Fibroblast of lung (primary cell): ENCODE measurements at regions not wholly inside any gene's neighbourhood (a gene's known extent, or its start where the extent isn't known, plus 50 kb on each side); places are given as distances from the start of the nearest gene placed in this dataset.

Experiments used
- DNase-seq, 2 donors: peaks; one replicate each; pipeline versions ENCODE4 v3.0.0 to v3.0.0-alpha.2; 2010; ENCODE audit warnings: low read depth in 2 of 2
- H2AFZ ChIP-seq: 2 replicates; pipeline ENCODE4 v1.5.1; 2012; ENCODE audit warnings: low read length, control low read depth, inconsistent platforms
- H3K27ac ChIP-seq: 2 replicates; pipeline ENCODE4 v1.5.1; 2011; ENCODE audit warnings: low read length, control low read depth; ENCODE audit not compliant: insufficient read depth
- H3K27me3 ChIP-seq: 2 replicates; pipeline ENCODE4 v1.5.1; 2011; ENCODE audit warnings: mild to moderate bottlenecking, low read length; ENCODE audit not compliant: control insufficient read depth, insufficient read depth
- H3K36me3 ChIP-seq: 2 replicates; pipeline ENCODE4 v1.5.1; 2011; ENCODE audit warnings: low read length; ENCODE audit not compliant: control insufficient read depth, insufficient read depth
- H3K4me1 ChIP-seq: 2 replicates; pipeline ENCODE4 v1.5.1; 2011; ENCODE audit warnings: low read length; ENCODE audit not compliant: control insufficient read depth, insufficient read depth; ENCODE audit errors: extremely low read depth
- H3K4me2 ChIP-seq: 2 replicates; pipeline ENCODE4 v1.5.1; 2011; ENCODE audit warnings: low read length, control low read depth; ENCODE audit not compliant: insufficient read depth; ENCODE audit errors: extremely low read depth
- H3K4me3 ChIP-seq, 4 experiments: fragments of 200-600 bp in 1 of 4; sonication (generic) in 1 of 4; replicated peaks in 1 of 4; 2 replicates each; pipeline ENCODE4 v1.5.1; 2011 to 2016; ENCODE audit warnings: low read length in 4 of 4, low read depth in 3 of 4, mild to moderate bottlenecking in 3 of 4, control low read depth in 2 of 4, inconsistent platforms in 1 of 4, mixed read lengths in 1 of 4; ENCODE audit not compliant: insufficient read depth in 1 of 4; ENCODE audit errors: control extremely low read depth in 1 of 4
- H3K79me2 ChIP-seq: 2 replicates; pipeline ENCODE4 v1.5.1; 2012; ENCODE audit warnings: mild to moderate bottlenecking, low read length, inconsistent platforms; ENCODE audit not compliant: control insufficient read depth, insufficient read depth
- H3K9ac ChIP-seq: 2 replicates; pipeline ENCODE4 v1.5.1; 2011; ENCODE audit warnings: mild to moderate bottlenecking, low read length, control low read depth; ENCODE audit not compliant: insufficient read depth
- H3K9me3 ChIP-seq: 2 replicates; pipeline ENCODE4 v1.5.1; 2012; ENCODE audit warnings: low read depth, low read length; ENCODE audit not compliant: control insufficient read depth, insufficient read depth
- H4K20me1 ChIP-seq: 2 replicates; pipeline ENCODE4 v1.5.1; 2011; ENCODE audit warnings: low read length; ENCODE audit not compliant: control insufficient read depth, insufficient read depth; ENCODE audit errors: extremely low read depth
- CTCF ChIP-seq, 2 donors: IDR thresholded peaks in 1 of 2; conservative IDR thresholded peaks in 1 of 2; 1 replicate in 1 of 2; 2 replicates in 1 of 2; pipeline ENCODE4 v1.5.1; 2011 to 2012; ENCODE audit warnings: low read length in 2 of 2, control low read depth in 1 of 2, inconsistent platforms in 1 of 2, low read depth in 1 of 2, mild to moderate bottlenecking in 1 of 2
- EZH2 ChIP-seq: IDR thresholded peaks from 2 replicates; pipeline ENCODE4 v1.5.1; 2012; ENCODE audit warnings: low read length, control low read depth, mild to moderate bottlenecking; ENCODE audit errors: missing control alignments

- H2AFZ ChIP-seq, result no peak overlapping the region
- no peaks in the 10 kb centered on the region for H3K9me3 ChIP-seq
- no peaks in the 10 kb centered on the region for H4K20me1 ChIP-seq
- H3K4me3 ChIP-seq, result no peak overlapping the region
- H3K36me3 ChIP-seq, result no peaks in the 10 kb centered on the region
- H3K4me2 ChIP-seq, result no peak overlapping the region
- H3K4me1 ChIP-seq, result no peaks in the 10 kb centered on the region
- H3K27ac ChIP-seq, result no peak overlapping the region
- no peak for DNase-seq
- no peak overlapping the region for H3K9ac ChIP-seq
- H3K79me2 ChIP-seq, result no peaks in the 10 kb centered on the region
- H3K27me3 ChIP-seq, result no peaks in the 10 kb centered on the region
- TF ChIP-seq EZH2, result no peak
- no peak for TF ChIP-seq CTCF (conservative IDR thresholded peaks at IDR 0.05 in 1 of 2, IDR thresholded peaks at IDR 0.05 in 1 of 2; ENCODE audit: low read depth in 1 of 2, low read length in 2 of 2)
Observed at GRCh38 chr7:98687111-98687751, 70.1 kb downstream of the NPTX2 start.

GRCh38 chr7:98691619-98692018 is 74.5 kb downstream of the NPTX2 start:
- Histone ChIP-seq H3K4me3 (no peak overlapping the region), H4K20me1 (no peaks in the 10 kb centered on the region), H3K9me3 (no peaks in the 10 kb centered on the region), H3K36me3 (no peaks in the 10 kb centered on the region), H3K79me2 (no peaks in the 10 kb centered on the region), H3K27ac (no peak overlapping the region), H3K4me1 (no peaks in the 10 kb centered on the region), H3K4me2 (no peak overlapping the region), H3K27me3 (no peaks in the 10 kb centered on the region), H2AFZ (no peak overlapping the region), H3K9ac (no peak overlapping the region)
- TF ChIP-seq EZH2 (no peak), CTCF (conservative IDR thresholded peaks at IDR 0.05 in 1 of 2, IDR thresholded peaks at IDR 0.05 in 1 of 2; ENCODE audit: low read depth in 1 of 2, low read length in 2 of 2) (no peak)
- no peak for DNase-seq

GRCh38 chr7:98697083-98697482 is 80.0 kb downstream of the NPTX2 start:
- H2AFZ ChIP-seq, result no peak overlapping the region
- H3K79me2 ChIP-seq, result no peaks in the 10 kb centered on the region
- no peaks in the 10 kb centered on the region for H3K36me3 ChIP-seq
- DNase-seq, result no peak
- H4K20me1 ChIP-seq, result no peaks in the 10 kb centered on the region
- no peak for TF ChIP-seq CTCF (conservative IDR thresholded peaks at IDR 0.05 in 1 of 2, IDR thresholded peaks at IDR 0.05 in 1 of 2; ENCODE audit: low read depth in 1 of 2, low read length in 2 of 2)
- no peak for TF ChIP-seq EZH2
- H3K9me3 ChIP-seq, result no peaks in the 10 kb centered on the region
- no peaks in the 10 kb centered on the region for H3K27me3 ChIP-seq
- H3K9ac ChIP-seq, result no peak overlapping the region
- no peaks in the 10 kb centered on the region for H3K4me1 ChIP-seq
- H3K4me3 ChIP-seq, result no peak overlapping the region
- H3K4me2 ChIP-seq, result no peak overlapping the region
- no peak overlapping the region for H3K27ac ChIP-seq
